ENCODE measurements at regions not wholly inside any gene's neighbourhood (a gene's known extent, or its start where the extent isn't known, plus 50 kb on each side); places are given as distances from the start of the nearest gene placed in this dataset.

GRCh38 chrX:2629316-2630007 lies 61.6 kb upstream of the CD99 start:
- TF ChIP-seq CTCF (IDR thresholded peaks at IDR 0.05; ENCODE audit: low read depth, low read length), result no peak
- TF ChIP-seq EZH2phosphoT487 (IDR thresholded peaks at IDR 0.05; ENCODE audit: low read depth), result no peak
